Tibial nerve (tissue), 3 donors: ENCODE measurements at regions not wholly inside any gene's neighbourhood (a gene's known extent, or its start where the extent isn't known, plus 50 kb on each side); places are given as distances from the start of the nearest gene placed in this dataset.

Experiments used
- CTCF ChIP-seq, 5 experiments: fragments of 200-600 bp in 3 of 5; fragments of 450-650 bp in 2 of 5; sonication (generic) in 3 of 5; IDR thresholded peaks; one replicate each; pipeline ENCODE4 v1.5.1; 2016 to 2019; ENCODE audit warnings: antibody characterized with exemption in 5 of 5, mild to moderate bottlenecking in 3 of 5, moderate library complexity in 2 of 5
- POLR2A ChIP-seq, 2 donors: fragments of 450-650 bp; IDR thresholded peaks; one replicate each; pipeline ENCODE4 v1.6.1; 2017; ENCODE audit warnings: antibody characterized with exemption in 2 of 2, mild to moderate bottlenecking in 2 of 2, moderate library complexity in 2 of 2

GRCh38 chr6:156713548-156713947 lies 63.6 kb upstream of the ARID1B start:
- TF ChIP-seq CTCF (IDR thresholded peaks at IDR 0.05) (no peak), POLR2A (IDR thresholded peaks at IDR 0.05) (no peak)
